Activated CD8-positive, alpha-beta memory T cell treated with anti-CD3 and anti-CD28 coated beads for 36 hours (primary cell): ENCODE measurements at regions not wholly inside any gene's neighbourhood (a gene's known extent, or its start where the extent isn't known, plus 50 kb on each side); places are given as distances from the start of the nearest gene placed in this dataset.
"Not testable (repeated sequence)": the region's sequence is repeated elsewhere in the genome, so short reads cannot be mapped to it uniquely, and the experiment has no call there.

Source experiments
- CTCF ChIA-PET: fragments of 350-600 bp; sonication (Branson Sonifier 250); formaldehyde crosslinking; loops from one replicate; lab custom pipeline; 2021; ENCODE audit warnings: antibody characterized with exemption; lab: Charles Lee
- POLR2A ChIA-PET: fragments of 350-600 bp; sonication (Branson Sonifier 250); formaldehyde crosslinking; loops from one replicate; lab custom pipeline; 2021; ENCODE audit warnings: antibody characterized with exemption; lab: Charles Lee

GRCh38 chr2:242034996-242035814 is 165.7 kb downstream of the RTP5 start:
- CTCF ChIA-PET = interaction anchor here (1.2 kb wide), 1 partner anchor 10 kb away, joined by 4 read pairs; no protein-coding TSS in a partner anchor
- POLR2A ChIA-PET = no interaction called here

- POLR2A ChIA-PET = no interaction called here
- CTCF ChIA-PET = no interaction called here
Observed at GRCh38 chr2:242035858-242036652, 166.5 kb downstream of the RTP5 start.

- POLR2A ChIA-PET = no interaction called here
- CTCF ChIA-PET = no interaction called here
Observed at GRCh38 chr2:242036653-242036950, 167.1 kb downstream of the RTP5 start.

- ChIA-PET POLR2A (no interaction called here), CTCF (no interaction called here)
Observed at GRCh38 chr2:242038166-242038927, 168.8 kb downstream of the RTP5 start.

GRCh38 chr2:242038928-242039341 is 169.4 kb downstream of the RTP5 start:
- CTCF ChIA-PET = no interaction called here
- POLR2A ChIA-PET = no interaction called here

GRCh38 chr2:242040303-242040655 is 170.8 kb downstream of the RTP5 start:
- ChIA-PET CTCF (no interaction called here), POLR2A (no interaction called here)

- POLR2A ChIA-PET = no interaction called here
- CTCF ChIA-PET = no interaction called here
Observed at GRCh38 chr2:242040681-242041080, 171.2 kb downstream of the RTP5 start.

GRCh38 chr2:242041816-242042215 is 172.3 kb downstream of the RTP5 start:
- ChIA-PET CTCF (no interaction called here), POLR2A (no interaction called here)

GRCh38 chr2:242043538-242044312 is 174.2 kb downstream of the RTP5 start:
- ChIA-PET POLR2A (no interaction called here), CTCF (no interaction called here)

GRCh38 chr2:242044313-242044590 is 174.7 kb downstream of the RTP5 start:
- CTCF ChIA-PET = no interaction called here
- POLR2A ChIA-PET = no interaction called here

GRCh38 chr2:242045596-242046144 is 176.1 kb downstream of the RTP5 start:
- CTCF ChIA-PET, POLR2A ChIA-PET: not testable (repeated sequence)

- CTCF ChIA-PET = no interaction called here
- POLR2A ChIA-PET = no interaction called here
Observed at GRCh38 chr2:242046206-242046826, 176.8 kb downstream of the RTP5 start.

- POLR2A ChIA-PET = no interaction called here
Observed at GRCh38 chr2:242047963-242048362, 178.4 kb downstream of the RTP5 start.

GRCh38 chr2:242048479-242048878 is 178.9 kb downstream of the RTP5 start:
- POLR2A ChIA-PET = no interaction called here
- CTCF ChIA-PET = no interaction called here

More at GRCh38 chr2:242047963-242048362, 178.4 kb downstream of the RTP5 start:
- CTCF ChIA-PET = no interaction called here

- CTCF ChIA-PET, POLR2A ChIA-PET: not testable (repeated sequence)
Observed at GRCh38 chr2:242049492-242049891, 180.0 kb downstream of the RTP5 start.

GRCh38 chr2:242051463-242051862 is 181.9 kb downstream of the RTP5 start:
- CTCF ChIA-PET = no interaction called here
- POLR2A ChIA-PET = no interaction called here

GRCh38 chr2:242052421-242052820 is 182.9 kb downstream of the RTP5 start:
- POLR2A ChIA-PET = no interaction called here
- CTCF ChIA-PET = no interaction called here

- ChIA-PET CTCF (no interaction called here), POLR2A (no interaction called here)
Observed at GRCh38 chr2:242053921-242054320, 184.4 kb downstream of the RTP5 start.

- POLR2A ChIA-PET = no interaction called here
- CTCF ChIA-PET = no interaction called here
Observed at GRCh38 chr2:242054406-242054805, 184.9 kb downstream of the RTP5 start.
